Body of pancreas (tissue), 4 donors: ENCODE measurements at regions not wholly inside any gene's neighbourhood (a gene's known extent, or its start where the extent isn't known, plus 50 kb on each side); places are given as distances from the start of the nearest gene placed in this dataset.

Source experiments
- ATAC-seq: fragments of 150-250 bp; one replicate; pipeline ENCODE4 v1.9.1; 2016
- DNase-seq, 4 donors: peaks; one replicate each; pipeline ENCODE4 v3.0.0-alpha.2; 2019
- H3K27ac ChIP-seq, 4 donors: fragments of 200-600 bp; sonication (generic); 1 replicate in 3 of 4; 2 replicates in 1 of 4; pipeline versions ENCODE4 v1.5.1 to v1.6.1; 2016 to 2019; ENCODE audit warnings: mild to moderate bottlenecking in 1 of 4, mixed read lengths in 1 of 4, moderate library complexity in 1 of 4
- H3K27me3 ChIP-seq, 2 donors: fragments of 200-600 bp; sonication (generic); one replicate each; pipeline ENCODE4 v1.6.0; 2016; ENCODE audit warnings: mild to moderate bottlenecking in 1 of 2
- H3K36me3 ChIP-seq, 2 donors: fragments of 200-600 bp; sonication (generic); replicated peaks in 1 of 2; 2 replicates each; pipeline ENCODE4 v1.5.1; 2016; ENCODE audit warnings: low read depth in 2 of 2; ENCODE audit not compliant: insufficient read depth in 1 of 2
- H3K4me1 ChIP-seq: fragments of 200-600 bp; sonication (generic); one replicate; pipeline ENCODE4 v1.6.0; 2016
- H3K4me3 ChIP-seq, 2 donors: fragments of 200-600 bp; sonication (generic); 1 replicate in 1 of 2; 2 replicates in 1 of 2; pipeline ENCODE4 v1.5.1; 2016 to 2019
- H3K9me3 ChIP-seq, 3 donors: fragments of 200-600 bp; sonication (generic); 1 replicate in 2 of 3; 2 replicates in 1 of 3; pipeline ENCODE4 v1.5.1; 2016
- POLR2A ChIP-seq, 3 donors: fragments of 450-650 bp; IDR thresholded peaks; one replicate each; pipeline ENCODE4 v1.6.1; 2016; ENCODE audit warnings: antibody characterized with exemption in 3 of 3, mild to moderate bottlenecking in 2 of 3
- WGBS, 2 donors: methylation state at CpG; one replicate each; pipeline ENCODE4 v1.1.5; 2017; 5-methylcytosine and 5-hydroxymethylcytosine counted together
- intact Hi-C: fragments of 100-400 bp; cut with DNase I; formaldehyde crosslinking; loops from one replicate; pipeline ENCODE4 v1.15.1; 2023
- TF ChIP-seq, protein P1 (sequence below), 7 experiments: fragments of 450-650 bp in 4 of 7; fragments of 200-600 bp in 3 of 7; sonication (generic) in 3 of 7; IDR thresholded peaks; one replicate each; pipeline ENCODE4 v1.5.1; 2016 to 2019; ENCODE audit warnings: antibody characterized with exemption in 7 of 7

DNA sequence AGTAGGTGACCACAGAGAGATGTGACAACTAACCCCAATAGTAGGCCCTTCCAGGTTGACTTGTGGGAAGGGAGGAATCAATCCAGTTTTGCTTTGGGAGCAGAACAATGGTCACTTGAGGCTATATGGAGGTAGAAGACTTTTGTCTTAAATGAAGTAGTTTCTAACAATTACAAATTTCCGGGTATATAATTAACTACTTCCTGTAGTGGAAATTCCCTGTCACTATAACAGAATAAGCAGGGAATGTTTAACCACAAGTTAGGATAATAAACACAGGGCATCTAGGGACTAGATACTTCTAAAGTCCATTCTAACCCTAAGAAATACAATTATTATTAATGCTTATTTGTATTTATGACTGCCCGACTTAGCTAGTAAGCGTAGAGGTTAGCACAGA lies 99.0 kb upstream of the TRPC3 start:
- TF ChIP-seq, protein P1, sequence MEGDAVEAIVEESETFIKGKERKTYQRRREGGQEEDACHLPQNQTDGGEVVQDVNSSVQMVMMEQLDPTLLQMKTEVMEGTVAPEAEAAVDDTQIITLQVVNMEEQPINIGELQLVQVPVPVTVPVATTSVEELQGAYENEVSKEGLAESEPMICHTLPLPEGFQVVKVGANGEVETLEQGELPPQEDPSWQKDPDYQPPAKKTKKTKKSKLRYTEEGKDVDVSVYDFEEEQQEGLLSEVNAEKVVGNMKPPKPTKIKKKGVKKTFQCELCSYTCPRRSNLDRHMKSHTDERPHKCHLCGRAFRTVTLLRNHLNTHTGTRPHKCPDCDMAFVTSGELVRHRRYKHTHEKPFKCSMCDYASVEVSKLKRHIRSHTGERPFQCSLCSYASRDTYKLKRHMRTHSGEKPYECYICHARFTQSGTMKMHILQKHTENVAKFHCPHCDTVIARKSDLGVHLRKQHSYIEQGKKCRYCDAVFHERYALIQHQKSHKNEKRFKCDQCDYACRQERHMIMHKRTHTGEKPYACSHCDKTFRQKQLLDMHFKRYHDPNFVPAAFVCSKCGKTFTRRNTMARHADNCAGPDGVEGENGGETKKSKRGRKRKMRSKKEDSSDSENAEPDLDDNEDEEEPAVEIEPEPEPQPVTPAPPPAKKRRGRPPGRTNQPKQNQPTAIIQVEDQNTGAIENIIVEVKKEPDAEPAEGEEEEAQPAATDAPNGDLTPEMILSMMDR (IDR thresholded peaks at IDR 0.05), result no peak
- Histone ChIP-seq H3K27ac (no peak overlapping the region), H3K9me3 (no peaks in the 10 kb centered on the region), H3K4me1 (no peaks in the 10 kb centered on the region), H3K36me3 (no peaks in the 10 kb centered on the region), H3K27me3 (no peaks in the 10 kb centered on the region), H3K4me3 (no peak overlapping the region)
- 70 to 76% methylated on average over 3 of the region's 3 CpGs for WGBS, 2 donors
- intact Hi-C loops, result no loop called here
- ATAC-seq (no peak), DNase-seq (no peak)

- no peaks in the 10 kb centered on the region for H3K36me3 ChIP-seq
- H3K4me3 ChIP-seq, result no peak overlapping the region
- H3K9me3 ChIP-seq, result no peaks in the 10 kb centered on the region
- H3K27me3 ChIP-seq, result no peaks in the 10 kb centered on the region
- ATAC-seq (no peak), DNase-seq (no peak)
- H3K4me1 ChIP-seq, result no peaks in the 10 kb centered on the region
- 78 to 82% methylated on average over 5 of the region's 5 CpGs for WGBS, 2 donors
- no peak overlapping the region for H3K27ac ChIP-seq
- intact Hi-C loops, result no loop called here
- TF ChIP-seq POLR2A (IDR thresholded peaks at IDR 0.05), result no peak
- TF ChIP-seq, protein P1 (IDR thresholded peaks at IDR 0.05), result no peak
Observed at GRCh38 chr4:122047456-122048425, 95.9 kb upstream of the TRPC3 start.

DNA sequence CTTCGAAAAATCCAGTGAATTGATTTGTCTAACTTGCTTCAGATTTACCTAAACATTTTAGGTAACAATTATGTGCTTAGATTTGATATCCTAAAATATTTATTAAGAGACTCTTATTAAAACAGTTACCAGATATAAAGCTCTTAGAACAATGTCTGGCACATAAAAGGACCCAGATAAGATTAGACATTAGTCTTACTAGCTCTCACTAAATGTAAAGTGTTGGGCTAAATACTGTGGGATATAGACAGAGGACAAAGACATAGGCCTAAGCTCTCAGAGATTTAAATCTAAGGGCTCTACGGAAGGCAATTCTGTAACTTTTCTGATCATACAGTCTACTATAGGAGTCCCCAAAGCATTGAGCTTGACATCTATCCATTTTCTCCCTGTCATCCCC lies 94.4 kb upstream of the TRPC3 start:
- Histone ChIP-seq H3K9me3 (no peaks in the 10 kb centered on the region), H3K36me3 (no peaks in the 10 kb centered on the region), H3K27ac (no peak overlapping the region), H3K4me1 (no peaks in the 10 kb centered on the region), H3K27me3 (no peaks in the 10 kb centered on the region), H3K4me3 (no peak overlapping the region)
- TF ChIP-seq, protein P1 (IDR thresholded peaks at IDR 0.05), result no peak
- TF ChIP-seq POLR2A (IDR thresholded peaks at IDR 0.05), result no peak
- DNase-seq, result no peak
- intact Hi-C loops, result no loop called here
- WGBS, 2 donors, result 71 to 77% methylated on average over 2 of the region's 2 CpGs
- ATAC-seq, result no peak

GRCh38 chr4:122045533-122045932 lies 93.7 kb upstream of the TRPC3 start:
- TF ChIP-seq POLR2A (IDR thresholded peaks at IDR 0.05), result no peak
- TF ChIP-seq, protein P1 (IDR thresholded peaks at IDR 0.05), result no peak
- ATAC-seq (no peak), DNase-seq (peak in 2 of 4 donors; percentile 5 to 24)
- Histone ChIP-seq H3K4me3 (no peak overlapping the region), H3K4me1 (no peaks in the 10 kb centered on the region), H3K27me3 (no peaks in the 10 kb centered on the region), H3K27ac (no peak overlapping the region), H3K9me3 (no peaks in the 10 kb centered on the region), H3K36me3 (no peaks in the 10 kb centered on the region)
- intact Hi-C loops, result no loop called here

- Histone ChIP-seq H3K36me3 (no peaks in the 10 kb centered on the region), H3K4me1 (no peaks in the 10 kb centered on the region), H3K9me3 (no peaks in the 10 kb centered on the region), H3K4me3 (no peak overlapping the region), H3K27me3 (no peaks in the 10 kb centered on the region), H3K27ac (no peak overlapping the region)
- WGBS, 2 donors, result 71 to 86% methylated on average over 1 of the region's 1 CpG
- ATAC-seq (no peak), DNase-seq (no peak)
- TF ChIP-seq, protein P1 (IDR thresholded peaks at IDR 0.05), result no peak
- no peak for TF ChIP-seq POLR2A (IDR thresholded peaks at IDR 0.05)
- intact Hi-C loops, result no loop called here
Observed at GRCh38 chr4:122044501-122044900, 92.6 kb upstream of the TRPC3 start.
